HEK293T (cell line): ENCODE measurements at regions not wholly inside any gene's neighbourhood (a gene's known extent, or its start where the extent isn't known, plus 50 kb on each side); places are given as distances from the start of the nearest gene placed in this dataset.

Source experiments
- BHLHE40 ChIP-seq: fragments of 450-650 bp; IDR thresholded peaks from 2 replicates; pipeline ENCODE4 v1.6.1; 2016; ENCODE audit warnings: mild to moderate bottlenecking, moderate library complexity, borderline replicate concordance
- FOXM1 ChIP-seq: fragments of 450-650 bp; IDR thresholded peaks from 2 replicates; pipeline ENCODE4 v1.6.1; 2017; ENCODE audit warnings: mild to moderate bottlenecking, borderline replicate concordance
- L3MBTL2 ChIP-seq: fragments of 450-650 bp; conservative IDR thresholded peaks from 2 replicates; pipeline ENCODE4 v1.6.1; 2016; ENCODE audit warnings: mild to moderate bottlenecking
- SP1 ChIP-seq: fragments of 450-650 bp; IDR thresholded peaks from 2 replicates; pipeline ENCODE4 v1.6.1; 2017
- TARDBP ChIP-seq: fragments of 450-650 bp; IDR thresholded peaks from 2 replicates; pipeline ENCODE4 v1.6.1; 2016

GRCh38 chr13:57825066-57825465, 193.5 kb downstream of the PCDH17 start:
- TF ChIP-seq L3MBTL2 (no peak), SP1 (no peak), FOXM1 (no peak), TARDBP (no peak), BHLHE40 (no peak)
